GM18873 (cell line): ENCODE measurements at regions not wholly inside any gene's neighbourhood (a gene's known extent, or its start where the extent isn't known, plus 50 kb on each side); places are given as distances from the start of the nearest gene placed in this dataset.
"Not testable (repeated sequence)": the region's sequence is repeated elsewhere in the genome, so short reads cannot be mapped to it uniquely, and the experiment has no call there.

ENCODE experiments used
- ATAC-seq: cut with Tn5 transposase; IDR thresholded peaks from one replicate; pipeline ENCODE4 v1.9.1; 2021; ENCODE audit warnings: mild to moderate bottlenecking, moderate library complexity, moderate number of reproducible peaks; ENCODE audit not compliant: unreplicated experiment, low FRiP score

DNA sequence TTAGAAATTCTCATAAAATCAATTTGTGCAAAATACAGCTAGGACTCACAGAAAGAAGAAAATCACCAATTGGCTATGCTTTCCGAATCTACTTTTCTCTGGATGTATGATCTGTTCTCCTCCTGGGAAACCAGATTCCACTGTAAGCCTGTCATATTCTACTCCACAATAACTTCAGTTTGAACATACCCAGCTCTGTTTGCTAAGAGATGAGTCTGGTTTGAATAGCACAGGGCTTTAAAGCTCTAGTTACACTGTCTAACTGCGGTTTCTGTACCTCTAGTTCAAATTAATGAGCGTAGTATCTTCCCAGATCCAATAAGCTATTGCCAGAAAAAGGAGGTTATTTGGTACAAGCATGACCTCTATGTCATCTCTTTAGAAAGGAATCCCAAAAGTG lies 270.1 kb downstream of the DAD1 start:
- no peak for ATAC-seq

GRCh38 chr14:22316473-22316872 lies 272.6 kb downstream of the DAD1 start:
- ATAC-seq = no peak

DNA sequence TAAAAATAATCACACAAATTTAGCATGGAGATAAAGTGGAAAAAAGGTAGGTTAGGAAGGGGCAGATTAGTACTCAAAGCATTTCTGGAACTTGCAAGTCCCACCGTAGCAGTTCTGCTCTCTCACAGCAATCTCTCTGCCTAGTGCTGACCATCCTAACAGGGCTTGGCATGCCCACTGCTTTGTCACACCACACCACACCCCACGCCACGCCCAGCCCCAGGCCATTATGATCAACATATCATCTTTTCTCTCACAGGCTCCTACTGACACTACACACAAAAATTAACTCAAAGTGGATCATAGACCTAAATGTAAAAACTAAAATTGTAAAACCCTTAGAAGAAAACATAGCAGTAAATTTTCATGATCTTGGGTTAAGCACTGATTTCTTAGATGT lies 273.7 kb downstream of the DAD1 start:
- ATAC-seq = no peak

DNA sequence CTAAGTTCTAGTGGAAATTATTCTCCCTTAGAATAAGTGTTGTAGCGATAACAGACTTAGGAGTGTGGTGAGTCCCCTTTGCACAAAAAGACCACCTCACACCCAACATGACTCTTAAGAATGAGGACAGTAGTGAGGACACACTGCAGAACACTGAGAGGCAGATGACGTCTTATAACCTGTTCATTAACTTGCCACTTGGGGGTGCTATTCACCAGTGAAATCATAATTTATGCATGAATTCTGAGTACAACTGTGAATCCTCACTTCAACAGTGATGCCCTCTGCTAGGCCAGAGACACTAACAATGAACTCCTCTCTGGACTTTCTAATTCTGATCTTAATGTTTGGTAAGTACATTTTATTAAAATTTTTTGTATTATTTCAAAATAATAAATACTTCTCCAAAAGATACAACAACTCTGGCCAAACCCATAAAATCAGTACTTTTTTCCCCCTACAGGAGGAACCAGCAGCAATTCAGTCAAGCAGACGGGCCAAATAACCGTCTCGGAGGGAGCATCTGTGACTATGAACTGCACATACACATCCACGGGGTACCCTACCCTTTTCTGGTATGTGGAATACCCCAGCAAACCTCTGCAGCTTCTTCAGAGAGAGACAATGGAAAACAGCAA lies 274.7 kb downstream of the DAD1 start:
- ATAC-seq = no peak

DNA sequence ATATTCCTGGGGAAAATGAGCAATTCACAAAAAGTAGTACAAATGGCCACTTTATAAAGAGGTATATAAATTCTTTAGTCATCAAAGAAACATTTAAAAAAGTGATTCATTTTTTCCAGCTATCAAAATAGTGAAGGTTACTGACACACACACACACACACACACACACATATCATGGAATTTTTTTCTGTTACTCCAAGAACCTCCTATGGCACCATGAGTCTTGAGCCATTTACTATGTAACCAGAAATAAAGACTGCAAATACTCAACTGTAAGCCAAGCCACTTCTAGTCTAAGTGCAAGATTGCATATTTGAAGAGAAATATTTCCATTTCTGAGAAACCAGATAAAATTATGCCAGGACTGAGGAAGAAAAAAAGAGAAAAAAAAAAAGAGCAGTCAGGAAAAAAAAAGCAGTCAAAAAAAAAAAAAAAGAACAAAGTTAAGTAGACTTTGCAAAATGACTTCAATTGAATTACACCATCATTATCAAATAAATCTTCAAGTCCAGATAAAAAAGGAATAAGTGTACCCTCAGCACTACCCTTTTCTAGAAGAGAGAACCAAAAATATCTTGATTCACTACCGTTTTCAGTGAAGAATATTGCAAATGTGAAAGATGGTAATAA lies 275.7 kb downstream of the DAD1 start:
- ATAC-seq = no peak

GRCh38 chr14:22311636-22312035 lies 277.4 kb downstream of the DAD1 start:
- ATAC-seq = no peak

DNA sequence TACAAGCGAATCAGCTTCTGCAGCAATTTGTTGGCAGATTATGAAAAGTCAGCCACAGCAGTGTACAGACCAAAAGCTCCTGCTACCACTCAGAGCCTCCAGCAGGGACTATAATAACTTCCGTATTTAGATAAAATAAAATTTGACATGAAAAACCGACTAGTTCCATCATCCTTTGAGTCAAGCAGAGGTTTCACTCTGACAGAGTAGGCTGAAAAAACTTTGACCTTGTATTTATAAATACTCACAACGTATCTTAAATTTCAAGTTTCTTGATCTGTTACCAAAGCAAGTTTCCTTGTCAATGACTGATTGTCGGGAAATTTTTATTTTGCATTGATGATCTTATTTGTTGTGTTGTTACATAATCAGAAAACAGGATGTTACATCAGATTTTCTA lies 283.4 kb downstream of the DAD1 start:
- ATAC-seq = no peak

GRCh38 chr14:22304326-22304725 lies 284.7 kb downstream of the DAD1 start:
- ATAC-seq = no peak

GRCh38 chr14:22303589-22304195 lies 285.3 kb downstream of the DAD1 start:
- ATAC-seq = no peak

DNA sequence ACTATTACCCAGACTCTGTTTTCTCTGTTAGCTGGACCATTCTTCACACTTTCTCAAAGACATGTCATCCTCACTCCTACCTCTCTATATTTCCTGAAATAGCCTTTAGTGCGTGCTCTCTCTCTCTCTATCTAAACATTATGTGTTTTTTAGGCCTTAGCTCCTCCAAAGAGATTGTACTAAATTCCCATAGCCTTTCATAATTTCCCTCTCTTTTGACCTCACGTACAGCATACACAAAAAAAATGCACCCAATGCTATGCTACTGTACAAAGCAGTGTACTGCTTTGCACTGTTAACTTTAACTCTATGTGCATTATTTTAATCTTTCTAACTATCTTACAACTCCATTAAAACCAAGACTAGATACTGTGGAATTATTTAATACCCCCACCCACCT lies 288.4 kb downstream of the DAD1 start:
- no peak for ATAC-seq

DNA sequence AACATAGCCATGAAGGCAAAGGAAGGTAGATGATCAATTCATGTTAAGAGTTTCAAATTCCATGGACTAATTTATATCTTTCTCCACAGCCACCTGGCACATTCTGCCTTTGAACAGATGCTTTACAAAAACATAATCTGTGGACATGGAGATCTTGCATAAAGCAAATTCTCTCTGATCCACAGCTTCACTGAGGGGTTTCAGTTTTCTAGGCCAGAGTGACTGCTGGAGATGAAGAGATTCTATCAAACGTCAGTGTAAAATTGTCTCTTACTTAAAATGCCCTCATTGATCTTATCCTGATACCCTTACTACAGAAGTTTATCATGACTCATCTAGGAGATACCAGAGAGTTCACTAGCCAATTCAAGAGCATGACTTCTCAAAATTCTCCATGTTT lies 291.6 kb downstream of the DAD1 start:
- no peak for ATAC-seq

- no peak for ATAC-seq
These were observed 292.3 kb downstream of the DAD1 start for GRCh38 chr14:22296722-22297121.

DNA sequence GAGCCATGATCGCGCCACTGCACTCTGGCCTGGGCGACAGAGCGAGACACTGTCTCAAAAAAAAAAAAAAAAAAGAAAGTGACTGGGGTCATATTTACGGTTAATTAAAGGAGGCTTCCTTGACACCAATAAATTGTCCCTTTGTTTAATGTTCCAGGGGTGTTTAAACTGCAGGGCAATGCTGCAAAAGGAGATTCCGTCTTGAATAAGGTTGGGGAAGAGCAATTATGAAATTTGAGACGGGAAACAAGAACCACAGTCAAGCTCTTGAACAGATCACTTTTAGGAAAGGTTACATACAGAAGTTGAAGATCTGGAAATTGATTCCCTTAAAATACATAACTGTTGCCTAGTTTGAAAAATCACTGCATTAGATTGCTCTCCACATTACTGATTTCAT lies 292.9 kb downstream of the DAD1 start:
- ATAC-seq = no peak

GRCh38 chr14:22291406-22291805 lies 297.6 kb downstream of the DAD1 start:
- ATAC-seq = no peak

GRCh38 chr14:22289570-22289969 lies 299.5 kb downstream of the DAD1 start:
- no peak for ATAC-seq

DNA sequence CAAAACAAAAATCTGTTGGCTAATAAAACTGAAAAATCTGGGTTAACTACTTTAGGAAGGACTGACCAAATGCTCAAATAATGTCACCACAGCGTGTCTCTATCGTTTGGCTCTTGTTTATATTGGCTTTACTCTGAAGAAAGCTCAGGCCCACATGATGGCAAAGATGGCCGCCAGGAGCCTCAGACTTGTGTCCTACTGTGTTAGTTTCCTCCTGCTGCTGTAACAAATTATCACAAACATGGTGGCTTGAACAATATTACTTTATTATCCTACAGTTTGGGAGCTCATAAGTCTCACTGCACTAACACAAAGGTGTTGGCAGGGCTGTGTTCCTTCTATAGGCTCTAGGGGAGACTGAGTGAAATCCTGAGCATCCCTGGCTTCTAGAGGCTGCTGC lies 303.0 kb downstream of the DAD1 start:
- no peak for ATAC-seq

GRCh38 chr14:22282949-22283348 lies 306.1 kb downstream of the DAD1 start:
- no peak for ATAC-seq

DNA sequence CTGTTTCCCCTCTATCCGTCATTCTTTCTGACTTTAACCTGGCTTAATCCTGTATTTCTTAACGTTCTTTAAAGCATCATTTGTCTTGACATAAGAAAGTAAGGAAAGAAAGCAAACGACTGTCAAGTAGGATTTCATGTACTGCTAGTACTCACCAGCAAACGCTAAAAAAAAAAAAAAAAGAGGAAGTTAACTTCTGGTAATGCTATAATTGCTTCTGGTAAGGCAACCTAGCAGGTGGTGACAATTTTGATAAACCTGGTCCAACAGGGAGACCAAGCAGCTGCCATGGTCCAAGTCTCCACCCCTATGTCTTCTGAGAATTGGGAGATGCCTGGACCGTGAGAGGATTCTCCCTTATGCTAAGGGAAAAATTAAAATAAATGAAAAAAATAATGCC lies 306.6 kb downstream of the DAD1 start:
- ATAC-seq = no peak

DNA sequence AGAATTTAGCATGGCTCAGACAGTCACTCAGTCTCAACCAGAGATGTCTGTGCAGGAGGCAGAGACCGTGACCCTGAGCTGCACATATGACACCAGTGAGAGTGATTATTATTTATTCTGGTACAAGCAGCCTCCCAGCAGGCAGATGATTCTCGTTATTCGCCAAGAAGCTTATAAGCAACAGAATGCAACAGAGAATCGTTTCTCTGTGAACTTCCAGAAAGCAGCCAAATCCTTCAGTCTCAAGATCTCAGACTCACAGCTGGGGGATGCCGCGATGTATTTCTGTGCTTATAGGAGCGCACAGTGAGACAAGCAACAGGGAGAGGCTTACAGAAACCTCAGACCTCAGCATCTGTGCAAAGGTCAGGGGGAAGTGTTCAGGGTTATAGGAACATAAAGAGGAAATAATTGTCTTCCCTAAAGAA lies 307.6 kb downstream of the DAD1 start:
- ATAC-seq = not testable (repeated sequence)

DNA sequence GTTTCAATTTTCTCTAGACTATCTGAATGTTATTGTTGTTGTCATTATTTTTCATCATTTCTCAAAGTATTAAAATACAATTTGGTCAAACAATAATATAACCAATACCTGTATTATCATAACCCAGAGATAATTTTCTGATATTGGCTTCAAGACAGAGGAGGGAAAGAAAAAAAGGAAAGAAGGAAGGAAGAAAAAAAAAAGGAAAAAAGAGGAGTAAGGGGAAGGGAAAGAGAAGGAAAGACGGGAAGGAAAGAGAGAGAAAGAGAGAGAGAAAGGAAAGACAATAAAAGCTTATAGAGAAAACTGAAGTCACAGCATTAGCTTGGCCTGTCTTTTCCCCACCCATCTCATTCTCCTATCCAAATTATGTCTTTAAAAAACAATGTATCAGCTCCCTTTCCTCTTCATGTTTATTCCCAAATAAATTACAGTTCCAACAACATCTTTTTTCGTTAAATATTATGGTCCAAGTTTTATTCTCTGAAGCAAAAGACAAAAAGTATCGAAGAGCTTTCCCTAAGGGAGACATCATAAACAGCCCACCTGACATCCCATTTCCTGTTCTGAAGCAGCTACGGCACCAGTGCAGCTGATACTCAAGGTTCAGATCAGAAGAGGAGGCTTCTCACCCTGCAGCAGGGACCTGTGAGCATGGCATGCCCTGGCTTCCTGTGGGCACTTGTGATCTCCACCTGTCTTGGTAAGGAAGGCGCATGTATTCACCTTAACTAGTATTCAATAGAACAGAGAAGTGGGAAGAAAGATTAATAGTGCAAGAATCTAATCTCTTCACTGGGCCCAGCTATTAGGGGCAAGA lies 308.3 kb downstream of the DAD1 start:
- ATAC-seq = no peak
